Erythroblast (primary cell): ENCODE measurements at regions not wholly inside any gene's neighbourhood (a gene's known extent, or its start where the extent isn't known, plus 50 kb on each side); places are given as distances from the start of the nearest gene placed in this dataset.

Source experiments
- DNase-seq, 2 experiments: peaks; one replicate each; lab custom pipeline; 2025; lab: John Stamatoyannopoulos, UW
- GATA1 ChIP-seq: IDR thresholded peaks from 2 replicates; pipeline ENCODE4 v1.6.1; 2011; ENCODE audit warnings: low read depth, mild to moderate bottlenecking, control low read depth, low read length, moderate library complexity
- POLR2A ChIP-seq: IDR thresholded peaks from 2 replicates; pipeline ENCODE4 v1.6.1; 2011; ENCODE audit warnings: mild to moderate bottlenecking, low read length

DNA sequence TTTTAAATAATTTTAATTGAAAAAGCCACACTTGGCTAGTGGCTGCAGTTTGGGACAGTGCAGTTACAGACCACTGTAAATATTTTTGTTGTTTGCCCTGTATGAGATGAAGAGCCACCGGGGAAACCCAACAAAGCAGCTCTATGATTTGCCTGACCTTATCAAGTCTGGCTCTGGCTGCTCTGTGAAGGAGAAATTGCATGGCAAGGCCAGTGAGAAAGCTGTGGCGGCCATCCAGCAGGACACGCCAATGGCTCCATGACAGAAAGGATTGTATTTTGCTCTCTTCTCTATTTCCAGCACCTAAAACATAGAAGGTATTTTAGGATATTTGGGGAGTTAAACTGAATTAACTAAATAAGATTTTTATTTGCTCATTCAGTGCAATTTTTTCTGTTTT is 330.0 kb upstream of the DYNLRB2 start:
- DNase-seq: no peak
- TF ChIP-seq POLR2A (no peak), GATA1 (no peak)

- TF ChIP-seq POLR2A: no peak
- no peak for TF ChIP-seq GATA1
- no peak for DNase-seq
These were observed 332.1 kb upstream of the DYNLRB2 start for GRCh38 chr16:80208743-80209142.

DNA sequence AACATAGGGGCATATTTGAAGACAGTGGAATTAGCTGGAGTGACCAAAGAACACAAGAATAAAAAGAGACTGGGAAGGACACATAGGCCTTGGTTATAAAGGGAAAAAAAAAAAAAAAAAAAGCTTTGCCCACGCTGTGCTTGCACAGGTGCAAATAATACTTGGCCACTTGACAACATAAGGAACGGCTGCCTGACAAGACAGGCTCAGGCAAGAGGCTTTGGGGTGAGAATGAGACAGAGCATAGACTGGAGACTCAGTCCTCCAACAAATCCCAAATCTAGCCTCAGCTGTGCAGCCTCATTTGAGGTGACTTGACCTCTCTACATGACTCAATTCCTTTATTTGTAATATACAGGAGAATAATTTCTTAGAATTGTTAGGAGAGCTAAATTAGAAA is 332.8 kb upstream of the DYNLRB2 start:
- TF ChIP-seq GATA1: no peak
- no peak for TF ChIP-seq POLR2A
- DNase-seq: no peak

DNA sequence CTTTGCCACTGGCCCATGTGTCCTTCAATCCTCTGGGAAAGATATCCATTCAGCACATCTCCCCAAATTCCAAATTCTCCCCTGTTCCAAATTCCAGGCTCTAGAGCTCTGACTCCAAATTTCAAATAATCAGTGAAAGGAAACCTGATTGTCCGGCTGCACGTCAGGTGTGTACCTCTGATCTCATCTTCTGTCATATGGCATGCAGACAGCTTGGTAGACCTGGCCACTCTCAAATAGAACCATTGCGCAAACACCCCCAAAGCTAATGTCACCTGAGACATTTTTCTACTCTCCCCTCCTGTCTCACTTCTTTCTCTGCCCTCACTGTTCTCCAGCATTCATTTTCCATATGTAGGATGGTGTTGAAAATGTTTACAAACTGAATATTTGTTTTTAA is 337.0 kb upstream of the DYNLRB2 start:
- DNase-seq: no peak
- no peak for TF ChIP-seq GATA1
- no peak for TF ChIP-seq POLR2A

DNA sequence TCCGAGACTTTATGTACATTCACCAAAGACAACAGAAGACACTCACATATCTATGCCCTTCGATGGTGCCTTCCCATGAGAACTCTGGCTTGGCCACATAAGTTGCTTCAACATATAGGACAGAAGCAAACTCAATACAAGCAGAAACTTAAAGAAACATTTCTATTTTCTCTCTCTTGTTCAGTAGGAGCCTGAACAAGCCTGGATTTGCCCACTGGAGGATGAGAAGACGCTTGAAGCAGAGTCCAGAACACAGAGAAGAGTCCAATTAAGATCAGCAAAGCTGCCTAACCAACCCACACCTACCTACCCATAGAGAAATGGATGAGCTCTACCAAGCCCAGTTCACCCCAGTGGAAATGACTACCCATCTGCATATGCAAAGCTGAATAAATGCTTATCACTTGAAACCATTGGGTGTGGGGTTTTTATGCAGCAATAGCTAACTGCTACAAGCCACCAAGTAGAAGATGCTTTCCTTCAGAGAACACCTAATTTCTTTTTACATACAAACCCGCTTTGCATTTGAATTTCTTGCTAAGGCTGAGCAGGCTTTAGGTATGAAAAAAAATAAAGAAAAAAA is 337.9 kb upstream of the DYNLRB2 start:
- no peak for TF ChIP-seq POLR2A
- TF ChIP-seq GATA1: no peak
- no peak for DNase-seq

DNA sequence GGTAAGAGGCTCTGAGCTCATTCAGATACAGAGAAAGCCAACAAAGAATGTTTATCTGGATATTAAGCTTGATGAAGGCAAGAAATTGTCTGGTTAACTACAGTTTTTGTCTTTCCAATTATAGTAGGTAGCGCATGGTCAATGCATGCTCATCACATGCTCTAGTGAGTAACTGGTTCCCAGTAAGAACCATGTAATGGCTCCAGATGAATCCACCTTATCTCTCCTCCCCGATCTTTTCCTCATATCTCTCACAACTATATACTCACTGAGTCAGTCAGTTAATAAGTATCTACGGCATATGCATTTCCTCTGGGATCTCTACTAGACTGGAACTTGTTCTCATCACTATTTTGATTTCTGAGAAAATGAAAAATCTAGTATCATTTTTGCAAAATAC is 340.7 kb upstream of the DYNLRB2 start:
- TF ChIP-seq GATA1: no peak
- TF ChIP-seq POLR2A: no peak
- no peak for DNase-seq

GRCh38 chr16:80199614-80200013 is 341.2 kb upstream of the DYNLRB2 start:
- DNase-seq: no peak
- TF ChIP-seq GATA1 (no peak), POLR2A (no peak)

- no peak for DNase-seq
- TF ChIP-seq GATA1 (no peak), POLR2A (no peak)
These were observed 342.2 kb upstream of the DYNLRB2 start for GRCh38 chr16:80198311-80199299.

DNA sequence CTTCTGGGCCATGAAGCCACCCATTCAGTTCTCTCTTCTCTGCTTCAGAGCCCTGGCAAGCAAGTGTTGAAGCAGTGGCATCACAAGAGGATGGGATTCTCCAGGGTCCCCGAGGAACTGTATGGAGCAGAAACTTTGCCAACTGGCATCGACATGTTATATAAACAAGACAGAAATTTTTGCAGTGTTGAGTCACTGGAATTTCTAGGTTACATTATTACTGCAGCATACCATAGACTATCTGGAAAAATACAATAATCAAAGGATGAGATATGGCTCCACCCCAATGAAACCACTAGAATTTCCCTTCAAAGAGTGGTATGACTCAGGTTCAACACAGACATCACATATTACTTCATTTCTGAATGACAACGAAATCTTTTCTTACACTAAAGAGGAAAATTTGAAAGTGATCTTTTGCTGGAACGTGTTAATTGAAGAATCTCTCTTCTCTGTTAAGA is 343.0 kb upstream of the DYNLRB2 start:
- TF ChIP-seq GATA1: no peak
- no peak for TF ChIP-seq POLR2A
- no peak for DNase-seq

DNA sequence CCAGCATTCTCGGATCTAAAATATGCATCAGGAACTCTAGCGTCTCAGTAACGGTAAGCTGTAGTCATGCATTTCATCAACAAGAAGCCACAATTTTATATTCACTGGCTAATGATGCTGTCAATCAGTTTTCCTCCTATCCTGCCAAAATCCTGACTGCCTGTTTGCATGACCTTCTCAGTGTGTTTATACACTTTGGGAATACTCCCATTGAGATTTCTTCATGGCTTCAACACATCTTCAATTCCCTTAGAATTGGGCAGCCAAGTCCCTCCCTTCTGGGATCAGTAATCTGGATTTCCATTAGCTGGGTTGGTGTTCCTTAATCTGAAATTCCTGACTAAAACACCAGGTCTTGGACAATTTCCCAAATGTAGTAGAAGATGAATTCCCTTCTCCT is 348.9 kb upstream of the DYNLRB2 start:
- DNase-seq: no peak
- TF ChIP-seq GATA1 (no peak), POLR2A (no peak)

- DNase-seq: no peak
- TF ChIP-seq GATA1: no peak
- TF ChIP-seq POLR2A: no peak
These were observed 351.2 kb upstream of the DYNLRB2 start for GRCh38 chr16:80189476-80190175.

DNA sequence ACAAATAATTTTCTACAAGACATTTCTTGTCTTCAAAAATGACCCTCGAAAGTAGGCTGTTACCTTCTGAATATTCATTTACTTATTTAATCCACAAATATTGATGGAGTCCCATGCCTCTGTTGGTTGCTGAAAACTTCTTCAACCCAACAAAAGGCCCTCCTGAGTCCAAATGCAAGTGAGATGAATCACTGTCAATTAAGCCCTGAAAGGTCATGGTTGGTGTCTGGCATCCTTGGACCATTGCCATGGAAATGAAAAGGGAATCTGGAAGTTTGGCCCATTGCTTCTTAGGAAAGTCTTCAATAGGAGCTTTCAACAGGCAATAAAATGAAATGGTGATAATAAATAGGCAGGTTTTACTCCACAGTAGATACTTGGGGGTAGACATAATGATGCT is 364.7 kb upstream of the DYNLRB2 start:
- no peak for DNase-seq
- TF ChIP-seq GATA1: no peak
- no peak for TF ChIP-seq POLR2A

DNA sequence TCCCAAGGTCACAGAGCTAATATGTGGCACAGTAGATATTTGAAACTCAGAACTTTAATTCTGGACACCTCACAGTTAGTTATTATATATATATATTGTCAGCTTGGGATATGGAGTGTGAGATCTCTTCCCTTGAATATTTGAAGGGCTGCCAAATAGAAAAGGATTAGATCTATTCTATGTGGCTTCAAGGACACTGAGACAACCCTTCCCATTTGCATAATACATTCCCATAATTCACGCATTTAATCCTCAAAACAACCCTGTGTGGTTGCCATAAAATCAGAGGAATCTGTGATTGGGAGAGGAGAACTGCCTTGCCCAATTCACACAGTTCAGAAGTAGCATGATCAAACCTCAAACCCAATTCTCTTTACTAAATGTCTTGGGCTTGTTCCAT is 365.8 kb upstream of the DYNLRB2 start:
- no peak for DNase-seq
- no peak for TF ChIP-seq GATA1
- TF ChIP-seq POLR2A: no peak

GRCh38 chr16:80174416-80174815 is 366.4 kb upstream of the DYNLRB2 start:
- no peak for TF ChIP-seq POLR2A
- no peak for TF ChIP-seq GATA1
- DNase-seq: no peak

GRCh38 chr16:80171746-80172145 is 369.0 kb upstream of the DYNLRB2 start:
- TF ChIP-seq POLR2A: no peak
- TF ChIP-seq GATA1: no peak

More at GRCh38 chr16:80171746-80172145, 369.0 kb upstream of the DYNLRB2 start:
- DNase-seq: no peak
